Effector CD4-positive, alpha-beta T cell (primary cell): ENCODE measurements at regions not wholly inside any gene's neighbourhood (a gene's known extent, or its start where the extent isn't known, plus 50 kb on each side); places are given as distances from the start of the nearest gene placed in this dataset.

ENCODE experiments used
- DNase-seq: peaks from one replicate; pipeline ENCODE4 v3.0.0-alpha.2; 2020

- DNase-seq: peak; percentile 42
Observed at GRCh38 chr14:75333606-75334548, 55.2 kb downstream of the FOS start.

- DNase-seq: no peak
Observed at GRCh38 chr14:75334549-75335051, 56.0 kb downstream of the FOS start.

- no peak for DNase-seq
Observed at GRCh38 chr14:75335571-75335970, 56.9 kb downstream of the FOS start.

GRCh38 chr14:75338398-75338797 is 59.8 kb downstream of the FOS start:
- DNase-seq: no peak

- no peak for DNase-seq
Observed at GRCh38 chr14:75339059-75339458, 60.4 kb downstream of the FOS start.

- no peak for DNase-seq
Observed at GRCh38 chr14:75340921-75341320, 62.3 kb downstream of the FOS start.

- DNase-seq: no peak
Observed at GRCh38 chr14:75341620-75342019, 63.0 kb downstream of the FOS start.

GRCh38 chr14:75342762-75343599 is 64.4 kb downstream of the FOS start:
- no peak for DNase-seq

GRCh38 chr14:75343911-75344310 is 65.3 kb downstream of the FOS start:
- DNase-seq: no peak

GRCh38 chr14:75344411-75344810 is 65.8 kb downstream of the FOS start:
- no peak for DNase-seq

- no peak for DNase-seq
Observed at GRCh38 chr14:75350505-75351060, 72.0 kb downstream of the FOS start.

- DNase-seq: no peak
Observed at GRCh38 chr14:75359098-75359497, 68.7 kb upstream of the JDP2 start.

- DNase-seq: no peak
Observed at GRCh38 chr14:75361041-75361440, 66.8 kb upstream of the JDP2 start.

GRCh38 chr14:75361751-75362433 is 65.9 kb upstream of the JDP2 start:
- DNase-seq: no peak

- DNase-seq: no peak
Observed at GRCh38 chr14:75363130-75363529, 64.7 kb upstream of the JDP2 start.

- DNase-seq: no peak
Observed at GRCh38 chr14:75363570-75364227, 64.1 kb upstream of the JDP2 start.

- DNase-seq: no peak
Observed at GRCh38 chr14:75365116-75365515, 62.7 kb upstream of the JDP2 start.

- no peak for DNase-seq
Observed at GRCh38 chr14:75366963-75367362, 60.9 kb upstream of the JDP2 start.

GRCh38 chr14:75368333-75368732 is 59.5 kb upstream of the JDP2 start:
- DNase-seq: no peak

GRCh38 chr14:75369506-75369905 is 58.3 kb upstream of the JDP2 start:
- DNase-seq: no peak

GRCh38 chr14:75370416-75371205 is 57.2 kb upstream of the JDP2 start:
- no peak for DNase-seq
